Neural cell (in vitro differentiated cells): ENCODE measurements at regions not wholly inside any gene's neighbourhood (a gene's known extent, or its start where the extent isn't known, plus 50 kb on each side); places are given as distances from the start of the nearest gene placed in this dataset.

Source experiments
- CTCF ChIP-seq: fragments of 450-650 bp; IDR thresholded peaks from 2 replicates; pipeline ENCODE4 v1.5.1; 2014; ENCODE audit warnings: antibody characterized with exemption, mild to moderate bottlenecking, moderate library complexity; ENCODE audit not compliant: poor library complexity, severe bottlenecking
- EZH2 ChIP-seq: fragments of 200-600, 300-800 bp; shearing (Covaris generic), sonication (generic); IDR thresholded peaks from 2 replicates; pipeline ENCODE4 v1.6.1; 2014; ENCODE audit warnings: antibody characterized with exemption, low read length, borderline replicate concordance, mild to moderate bottlenecking; ENCODE audit not compliant: insufficient read depth, poor library complexity, severe bottlenecking

- TF ChIP-seq EZH2 (no peak), CTCF (no peak)
These were observed 519.3 kb upstream of the PFKP start for GRCh38 chr10:2548071-2548470.
